ENCODE measurements at regions not wholly inside any gene's neighbourhood (a gene's known extent, or its start where the extent isn't known, plus 50 kb on each side); places are given as distances from the start of the nearest gene placed in this dataset.

- no peak overlapping the region for H3K27ac ChIP-seq
- no peaks in the 10 kb centered on the region for H3K27me3 ChIP-seq
- no peaks in the 10 kb centered on the region for H3K4me1 ChIP-seq
- intact Hi-C loops (cut with DNase I; ENCODE audit: low total_unique reads), result no loop called here
- no peak overlapping the region for H3K4me3 ChIP-seq
- TF ChIP-seq CTCF (IDR thresholded peaks at IDR 0.05), result no peak
- no peaks in the 10 kb centered on the region for H3K36me3 ChIP-seq
- no peaks in the 10 kb centered on the region for H3K9me3 ChIP-seq
- no peak for DNase-seq
Observed at GRCh38 chr2:4047961-4048891, 344.9 kb downstream of the DCDC2C start.

- no peaks in the 10 kb centered on the region for H3K27me3 ChIP-seq
- no peak for DNase-seq
- no peaks in the 10 kb centered on the region for H3K36me3 ChIP-seq
- H3K4me1 ChIP-seq, result no peaks in the 10 kb centered on the region
- H3K4me3 ChIP-seq, result no peak overlapping the region
- no peak overlapping the region for H3K27ac ChIP-seq
- intact Hi-C loops (cut with DNase I; ENCODE audit: low total_unique reads), result no loop called here
- TF ChIP-seq CTCF (IDR thresholded peaks at IDR 0.05), result no peak
- H3K9me3 ChIP-seq, result no peaks in the 10 kb centered on the region
Observed at GRCh38 chr2:4049463-4049862, 346.1 kb downstream of the DCDC2C start.

GRCh38 chr2:4053769-4054493 is 350.6 kb downstream of the DCDC2C start:
- Histone ChIP-seq H3K36me3 (no peaks in the 10 kb centered on the region), H3K4me3 (no peak overlapping the region), H3K27me3 (no peaks in the 10 kb centered on the region), H3K4me1 (no peaks in the 10 kb centered on the region), H3K9me3 (no peaks in the 10 kb centered on the region), H3K27ac (no peak overlapping the region)
- no peak for DNase-seq
- no peak for TF ChIP-seq CTCF (IDR thresholded peaks at IDR 0.05)
- intact Hi-C loops (cut with DNase I; ENCODE audit: low total_unique reads), result no loop called here

GRCh38 chr2:4066217-4066616 is 362.8 kb downstream of the DCDC2C start:
- DNase-seq, result no peak
- no peaks in the 10 kb centered on the region for H3K27me3 ChIP-seq
- no peak overlapping the region for H3K27ac ChIP-seq
- intact Hi-C loops (cut with DNase I; ENCODE audit: low total_unique reads), result no loop called here
- H3K9me3 ChIP-seq, result no peaks in the 10 kb centered on the region
- no peaks in the 10 kb centered on the region for H3K4me1 ChIP-seq
- H3K4me3 ChIP-seq, result no peak overlapping the region
- H3K36me3 ChIP-seq, result no peaks in the 10 kb centered on the region
- TF ChIP-seq CTCF (IDR thresholded peaks at IDR 0.05), result no peak

GRCh38 chr2:4073026-4073569 is 369.7 kb downstream of the DCDC2C start:
- H3K9me3 ChIP-seq, result no peaks in the 10 kb centered on the region
- TF ChIP-seq CTCF (IDR thresholded peaks at IDR 0.05), result no peak
- intact Hi-C loops (cut with DNase I; ENCODE audit: low total_unique reads), result no loop called here
- H3K36me3 ChIP-seq, result no peaks in the 10 kb centered on the region
- no peaks in the 10 kb centered on the region for H3K27me3 ChIP-seq
- no peak for DNase-seq
- no peak overlapping the region for H3K4me3 ChIP-seq
- no peaks in the 10 kb centered on the region for H3K4me1 ChIP-seq
- H3K27ac ChIP-seq, result no peak overlapping the region
